SU-DHL-6 (cell line): ENCODE measurements at regions not wholly inside any gene's neighbourhood (a gene's known extent, or its start where the extent isn't known, plus 50 kb on each side); places are given as distances from the start of the nearest gene placed in this dataset.

ENCODE experiments used
- H2AFZ ChIP-seq: fragments of 200-600 bp; sonication (generic); 2 replicates; pipeline ENCODE4 v1.6.1; 2014; ENCODE audit warnings: low read depth, mild to moderate bottlenecking, moderate library complexity, mixed read lengths, antibody characterized with exemption, low read length; ENCODE audit not compliant: severe bottlenecking
- H3F3A ChIP-seq: fragments of 200-600 bp; shearing (Covaris generic); 2 replicates; pipeline ENCODE4 v1.6.0; 2016; ENCODE audit warnings: antibody characterized with exemption, mild to moderate bottlenecking; ENCODE audit not compliant: insufficient read depth
- H3K27ac ChIP-seq: fragments of 200-600 bp; sonication (generic); 2 replicates; pipeline ENCODE4 v1.5.1; 2016; ENCODE audit warnings: low read depth, mild to moderate bottlenecking, low read length, moderate library complexity, mixed read lengths
- H3K27me3 ChIP-seq: fragments of 200-600 bp; sonication (generic), shearing (Covaris generic); 2 replicates; pipeline ENCODE4 v1.6.0; 2014; ENCODE audit warnings: mild to moderate bottlenecking, low read length
- H3K36me3 ChIP-seq: fragments of 200-600 bp; sonication (generic); 2 replicates; pipeline ENCODE4 v1.6.1; 2014; ENCODE audit warnings: mild to moderate bottlenecking, low read length, mixed read lengths
- H3K4me2 ChIP-seq: fragments of 300-600, 200-600 bp; shearing (Covaris generic), sonication (generic); 2 replicates; pipeline ENCODE4 v1.6.0; 2014; ENCODE audit warnings: low read length, low read depth, mild to moderate bottlenecking; ENCODE audit not compliant: poor library complexity, severe bottlenecking
- H3K4me3 ChIP-seq: fragments of 200-600 bp; sonication (generic); 2 replicates; pipeline ENCODE4 v1.5.1; 2014; ENCODE audit warnings: antibody characterized with exemption, low read length, mild to moderate bottlenecking, mixed read lengths; ENCODE audit not compliant: insufficient read depth, poor library complexity, severe bottlenecking
- H3K79me2 ChIP-seq: fragments of 200-600 bp; sonication (generic); 2 replicates; pipeline ENCODE4 v1.6.1; 2014; ENCODE audit warnings: mild to moderate bottlenecking, low read length, moderate library complexity; ENCODE audit not compliant: insufficient read depth
- H3K9ac ChIP-seq: fragments of 200-600 bp; sonication (generic); 2 replicates; pipeline ENCODE4 v1.7.0; 2014; ENCODE audit warnings: mild to moderate bottlenecking, low read length
- H3K9me2 ChIP-seq: fragments of 200-600 bp; sonication (generic); replicated peaks from 2 replicates; pipeline ENCODE4 v1.6.1; 2014; ENCODE audit warnings: low read length; ENCODE audit not compliant: insufficient read depth
- H3K9me3 ChIP-seq: fragments of 200-600 bp; sonication (generic); 2 replicates; pipeline ENCODE4 v1.6.1; 2014; ENCODE audit warnings: low read length, mixed read lengths; ENCODE audit not compliant: insufficient read depth
- H4K20me1 ChIP-seq: fragments of 200-600 bp; sonication (generic); 2 replicates; pipeline ENCODE4 v1.6.1; 2014; ENCODE audit warnings: low read depth, mild to moderate bottlenecking, antibody characterized with exemption, low read length, moderate library complexity, mixed read lengths
- EZH2phosphoT487 ChIP-seq: fragments of 200-600 bp; sonication (generic), shearing (Covaris generic); conservative IDR thresholded peaks from 2 replicates; pipeline ENCODE4 v1.6.1; 2018; ENCODE audit warnings: mild to moderate bottlenecking, antibody characterized with exemption, low read length, moderate library complexity, mixed read lengths
- TF ChIP-seq, protein P1 (sequence below): fragments of 200-600 bp; sonication (generic); IDR thresholded peaks from one replicate; pipeline ENCODE4 v1.5.1; 2017; ENCODE audit warnings: antibody characterized with exemption, mild to moderate bottlenecking, low read length, moderate library complexity; ENCODE audit not compliant: insufficient read depth, poor library complexity, severe bottlenecking

DNA sequence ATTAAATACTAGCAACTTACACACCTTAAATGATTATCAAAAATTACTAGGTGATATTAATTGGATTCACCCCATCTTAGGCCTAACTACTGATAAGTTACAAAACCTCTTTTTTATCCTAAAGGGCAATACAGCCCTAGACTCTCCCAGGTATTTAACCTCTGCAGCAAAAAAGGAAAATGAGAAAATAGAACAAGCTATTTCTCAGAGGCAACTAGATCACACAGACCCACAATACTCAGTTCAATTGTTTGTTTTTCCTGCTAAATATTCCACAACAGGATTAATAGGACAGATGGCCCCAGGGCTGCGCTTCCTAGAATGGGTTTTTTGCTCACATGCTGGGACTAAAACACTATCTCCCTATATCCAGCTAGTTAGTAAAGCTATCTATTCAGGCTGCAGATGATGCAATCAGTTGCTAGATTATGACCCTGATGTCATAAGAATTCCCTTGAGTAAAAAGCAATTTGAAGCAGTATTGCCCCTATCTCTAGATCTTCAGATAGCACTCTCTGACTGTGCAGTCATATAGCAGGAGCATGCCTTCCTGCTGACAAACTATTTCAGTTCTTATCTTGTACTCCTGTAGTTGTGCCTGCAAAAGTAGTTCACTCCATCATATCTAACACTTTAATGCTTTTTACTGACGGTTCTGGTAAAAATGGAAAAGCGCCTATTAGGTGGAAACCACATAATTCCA is 1595.5 kb upstream of the TENM4 start:
- no peaks in the 10 kb centered on the region for H3K79me2 ChIP-seq
- H3K36me3 ChIP-seq, result no peaks in the 10 kb centered on the region
- H4K20me1 ChIP-seq, result no peaks in the 10 kb centered on the region
- no peaks in the 10 kb centered on the region for H3K9me2 ChIP-seq
- no peak overlapping the region for H3K9ac ChIP-seq
- H3K27ac ChIP-seq, result no peak overlapping the region
- no peaks in the 10 kb centered on the region for H3K9me3 ChIP-seq
- H3K4me2 ChIP-seq, result no peak overlapping the region
- no peaks in the 10 kb centered on the region for H3K27me3 ChIP-seq
- H3K4me3 ChIP-seq, result no peak overlapping the region
- no peaks in the 10 kb centered on the region for H3F3A ChIP-seq
- H2AFZ ChIP-seq, result no peak overlapping the region
- TF ChIP-seq, protein P1, sequence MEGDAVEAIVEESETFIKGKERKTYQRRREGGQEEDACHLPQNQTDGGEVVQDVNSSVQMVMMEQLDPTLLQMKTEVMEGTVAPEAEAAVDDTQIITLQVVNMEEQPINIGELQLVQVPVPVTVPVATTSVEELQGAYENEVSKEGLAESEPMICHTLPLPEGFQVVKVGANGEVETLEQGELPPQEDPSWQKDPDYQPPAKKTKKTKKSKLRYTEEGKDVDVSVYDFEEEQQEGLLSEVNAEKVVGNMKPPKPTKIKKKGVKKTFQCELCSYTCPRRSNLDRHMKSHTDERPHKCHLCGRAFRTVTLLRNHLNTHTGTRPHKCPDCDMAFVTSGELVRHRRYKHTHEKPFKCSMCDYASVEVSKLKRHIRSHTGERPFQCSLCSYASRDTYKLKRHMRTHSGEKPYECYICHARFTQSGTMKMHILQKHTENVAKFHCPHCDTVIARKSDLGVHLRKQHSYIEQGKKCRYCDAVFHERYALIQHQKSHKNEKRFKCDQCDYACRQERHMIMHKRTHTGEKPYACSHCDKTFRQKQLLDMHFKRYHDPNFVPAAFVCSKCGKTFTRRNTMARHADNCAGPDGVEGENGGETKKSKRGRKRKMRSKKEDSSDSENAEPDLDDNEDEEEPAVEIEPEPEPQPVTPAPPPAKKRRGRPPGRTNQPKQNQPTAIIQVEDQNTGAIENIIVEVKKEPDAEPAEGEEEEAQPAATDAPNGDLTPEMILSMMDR, result no peak
- no peak for TF ChIP-seq EZH2phosphoT487

DNA sequence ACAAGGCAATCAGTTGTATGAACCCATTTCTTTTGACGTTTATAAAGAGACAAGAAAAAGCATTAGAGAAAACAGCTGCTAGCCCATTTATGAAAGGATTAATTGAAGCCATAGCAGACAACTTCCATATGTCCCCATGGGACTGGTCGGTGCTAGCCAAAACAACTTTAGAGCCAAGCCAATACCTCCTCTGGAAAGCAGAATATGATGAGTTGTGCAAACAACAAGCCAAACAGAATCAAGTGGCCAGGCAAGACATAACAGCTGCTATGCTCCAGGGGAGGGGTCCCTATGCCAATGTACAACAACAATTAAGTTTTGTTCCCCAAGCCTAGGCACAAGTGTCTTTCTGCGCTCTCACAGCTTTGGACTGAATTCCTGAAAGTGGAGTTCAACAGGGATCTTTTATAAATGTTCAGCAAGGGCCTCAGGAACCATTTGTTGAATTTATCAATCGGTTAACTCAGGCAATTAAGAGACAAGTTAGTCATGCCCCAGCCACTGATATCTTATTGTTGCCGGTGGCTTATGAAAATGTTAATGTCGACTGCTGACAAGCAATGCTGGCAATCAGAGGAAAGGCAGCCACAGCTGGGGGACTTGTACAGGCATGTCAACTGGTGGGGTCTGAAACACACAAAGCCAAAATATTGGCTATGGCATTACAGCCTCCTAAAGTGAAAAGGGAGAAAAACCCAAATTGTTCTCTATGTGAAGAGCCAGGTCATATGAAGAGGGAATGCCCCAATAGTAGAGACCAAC is 1593.1 kb upstream of the TENM4 start:
- Histone ChIP-seq H3K79me2 (no peaks in the 10 kb centered on the region), H3K9me2 (no peaks in the 10 kb centered on the region), H3K9me3 (no peaks in the 10 kb centered on the region), H3F3A (no peaks in the 10 kb centered on the region), H4K20me1 (no peaks in the 10 kb centered on the region), H3K4me3 (no peak overlapping the region), H3K27me3 (no peaks in the 10 kb centered on the region), H3K9ac (no peak overlapping the region), H3K27ac (no peak overlapping the region), H3K4me2 (no peak overlapping the region), H2AFZ (no peak overlapping the region), H3K36me3 (no peaks in the 10 kb centered on the region)
- TF ChIP-seq EZH2phosphoT487, result no peak
- TF ChIP-seq, protein P1, result no peak

DNA sequence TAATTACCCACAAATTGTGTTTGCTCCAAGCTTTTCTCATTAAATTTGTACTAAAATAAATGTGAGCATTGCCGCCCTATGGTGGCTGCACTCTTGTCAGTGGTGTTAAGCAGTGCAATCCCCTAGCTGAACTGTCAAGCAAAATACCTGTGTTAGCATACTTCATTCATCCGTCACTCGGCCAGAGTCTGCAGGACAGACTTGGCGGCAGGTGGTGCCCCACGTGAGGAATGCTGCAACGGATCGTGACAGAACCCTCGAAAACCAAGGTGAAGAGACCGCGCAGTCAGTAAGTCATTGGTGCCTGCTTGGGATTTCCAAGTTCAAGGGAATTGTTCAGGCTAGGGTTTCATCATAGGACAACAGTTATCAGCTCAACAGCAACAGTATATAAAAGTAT is 1592.1 kb upstream of the TENM4 start:
- TF ChIP-seq, protein P1, result no peak
- Histone ChIP-seq H3K4me2 (no peak overlapping the region), H4K20me1 (no peaks in the 10 kb centered on the region), H3K36me3 (no peaks in the 10 kb centered on the region), H2AFZ (no peak overlapping the region), H3K4me3 (no peak overlapping the region), H3F3A (no peaks in the 10 kb centered on the region), H3K79me2 (no peaks in the 10 kb centered on the region), H3K9me2 (no peaks in the 10 kb centered on the region), H3K27ac (no peak overlapping the region), H3K27me3 (no peaks in the 10 kb centered on the region), H3K9ac (no peak overlapping the region), H3K9me3 (no peaks in the 10 kb centered on the region)
